NOMO-1 treated with DMSO at 0.1 percent for 48 hours (cell line): ENCODE measurements at regions not wholly inside any gene's neighbourhood (a gene's known extent, or its start where the extent isn't known, plus 50 kb on each side); places are given as distances from the start of the nearest gene placed in this dataset.
A peak's percentile ranks its signal among the peaks of the same experiment; 100 is the strongest.

Source experiments
- DNase-seq: peaks from one replicate; lab custom pipeline; 2025; ENCODE audit not compliant: unreplicated experiment; lab: John Stamatoyannopoulos, UW

DNA sequence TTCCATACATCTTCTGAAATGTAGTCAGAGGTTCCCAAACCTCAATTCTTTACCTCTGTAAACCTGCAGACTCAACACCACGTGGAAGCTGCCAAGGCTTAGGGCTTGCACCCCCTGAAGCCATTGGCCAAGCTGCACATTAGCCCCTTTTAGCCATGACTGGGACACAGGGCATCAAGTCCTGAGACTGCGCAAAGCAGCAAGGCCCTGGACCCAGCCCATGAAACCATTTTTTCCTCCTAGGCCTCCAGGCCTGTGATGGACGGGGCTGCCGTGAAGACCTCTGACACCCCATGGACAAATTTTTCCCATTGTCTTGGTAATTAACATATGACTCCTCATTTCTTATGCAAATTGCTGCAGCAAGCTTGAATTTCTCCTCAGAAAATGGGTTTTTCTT is 727.8 kb downstream of the C6orf118 start:
- no peak for DNase-seq

DNA sequence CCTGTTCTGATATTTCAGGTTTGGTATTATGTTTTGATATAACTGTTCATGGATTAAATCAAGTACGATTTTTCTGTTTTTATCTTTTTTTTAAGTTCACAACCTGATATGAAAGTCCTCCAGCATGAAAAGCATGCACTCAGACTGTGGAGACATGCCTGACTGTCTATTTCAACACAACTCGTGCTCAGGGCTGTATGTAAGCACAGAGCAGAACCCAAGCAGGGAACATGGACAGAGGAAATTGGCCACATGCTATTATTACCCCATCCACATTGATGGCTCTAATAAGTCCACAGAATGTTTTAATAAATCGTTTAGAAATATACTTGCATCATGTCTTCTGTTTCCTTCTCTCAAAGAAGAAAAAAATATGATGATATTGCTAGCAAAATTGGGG is 730.4 kb downstream of the C6orf118 start:
- DNase-seq = no peak

DNA sequence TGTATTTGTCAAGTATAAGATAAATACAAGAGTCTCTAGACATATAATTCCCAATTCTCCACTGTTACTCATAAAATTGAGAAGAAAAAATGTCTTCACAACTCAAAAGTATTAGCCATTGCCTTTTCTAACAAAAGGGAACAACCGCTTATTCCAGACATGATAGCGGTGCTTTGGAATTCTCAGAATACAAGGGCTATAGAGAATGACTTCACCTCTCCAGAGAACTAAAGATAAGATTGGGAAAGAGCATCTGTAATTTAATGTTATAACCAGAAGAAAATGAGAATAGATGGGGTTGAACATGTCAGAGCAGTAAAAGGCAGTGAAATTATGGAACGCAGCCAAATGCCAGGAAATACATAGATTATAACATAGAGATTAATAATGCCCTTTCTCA is 730.8 kb downstream of the C6orf118 start:
- no peak for DNase-seq

DNA sequence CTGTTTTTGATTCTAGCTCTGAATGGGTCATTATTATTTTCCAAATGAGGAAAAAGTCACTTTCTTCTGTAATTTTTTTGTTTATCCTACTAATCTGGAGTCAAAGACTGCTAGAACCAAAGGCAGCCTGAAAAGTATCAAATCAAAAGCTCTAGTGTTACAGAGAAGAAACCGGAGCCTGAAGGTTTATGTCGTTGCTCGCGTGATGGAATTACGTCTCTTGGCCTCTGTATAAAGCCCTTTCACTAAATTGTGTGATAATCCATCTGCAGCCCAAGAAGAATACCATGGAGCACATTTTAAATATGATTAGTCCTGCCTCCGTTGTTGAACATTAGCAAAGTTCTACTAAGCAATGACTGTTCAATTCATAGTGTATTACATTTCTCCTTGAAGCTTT is 738.6 kb downstream of the C6orf118 start:
- no peak for DNase-seq

DNA sequence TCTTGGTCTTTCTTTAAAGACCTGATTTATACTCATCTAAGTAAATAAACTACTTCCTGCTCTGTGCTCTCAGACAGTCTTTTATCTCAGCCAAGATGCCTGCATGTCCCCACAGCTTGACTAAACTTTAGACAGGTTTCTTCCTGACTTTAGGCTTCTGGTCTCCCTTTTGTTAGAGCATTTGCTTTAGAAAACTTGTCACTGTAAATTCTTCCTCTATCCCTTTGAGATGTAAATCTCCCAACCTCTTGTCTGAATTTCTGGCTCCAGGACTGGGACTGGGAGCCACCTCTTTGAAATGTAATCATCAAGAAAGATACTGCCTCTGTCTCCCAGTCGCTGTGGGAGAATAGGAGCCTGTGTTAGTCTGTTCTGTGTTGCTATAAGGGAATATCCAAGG is 739.9 kb downstream of the C6orf118 start:
- DNase-seq = no peak

DNA sequence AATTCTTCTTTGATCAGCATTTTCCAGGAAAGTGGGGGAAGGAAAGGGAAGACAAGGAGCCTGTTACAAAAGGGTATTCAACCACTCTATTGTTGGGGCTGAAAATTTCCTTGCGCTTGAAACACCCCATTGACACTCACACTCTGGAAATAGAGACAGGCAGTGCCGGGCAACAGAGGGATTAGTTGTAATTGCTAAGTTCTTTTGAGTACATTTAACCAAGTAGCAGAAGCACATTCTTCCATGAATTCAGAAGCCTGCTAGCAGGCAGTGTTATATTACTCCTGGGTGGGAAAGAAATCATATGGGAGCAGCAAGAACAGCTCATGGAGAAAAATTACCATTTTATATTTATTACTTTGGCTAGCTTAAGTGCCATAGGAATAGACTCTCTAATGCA is 745.5 kb downstream of the C6orf118 start:
- no peak for DNase-seq

DNA sequence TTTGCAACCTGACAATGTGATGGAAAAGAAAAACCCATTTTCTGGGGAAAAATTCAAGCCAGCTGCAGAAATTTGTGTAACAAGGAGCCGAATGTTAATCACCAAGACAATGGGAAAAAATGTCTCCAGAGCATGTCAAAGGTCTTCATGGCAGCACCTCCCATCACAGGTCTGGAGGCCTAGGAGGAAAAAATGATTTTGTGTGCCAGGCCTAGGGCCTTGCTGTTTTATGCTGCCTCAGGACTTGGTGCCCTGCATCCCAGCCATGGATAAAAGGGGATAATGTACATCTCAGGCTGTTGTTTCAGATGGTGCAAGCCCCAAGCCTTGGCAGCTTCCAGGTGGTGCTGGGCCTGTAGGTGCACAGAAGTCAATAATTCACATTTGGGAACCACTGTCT is 747.7 kb downstream of the C6orf118 start:
- DNase-seq = no peak

DNA sequence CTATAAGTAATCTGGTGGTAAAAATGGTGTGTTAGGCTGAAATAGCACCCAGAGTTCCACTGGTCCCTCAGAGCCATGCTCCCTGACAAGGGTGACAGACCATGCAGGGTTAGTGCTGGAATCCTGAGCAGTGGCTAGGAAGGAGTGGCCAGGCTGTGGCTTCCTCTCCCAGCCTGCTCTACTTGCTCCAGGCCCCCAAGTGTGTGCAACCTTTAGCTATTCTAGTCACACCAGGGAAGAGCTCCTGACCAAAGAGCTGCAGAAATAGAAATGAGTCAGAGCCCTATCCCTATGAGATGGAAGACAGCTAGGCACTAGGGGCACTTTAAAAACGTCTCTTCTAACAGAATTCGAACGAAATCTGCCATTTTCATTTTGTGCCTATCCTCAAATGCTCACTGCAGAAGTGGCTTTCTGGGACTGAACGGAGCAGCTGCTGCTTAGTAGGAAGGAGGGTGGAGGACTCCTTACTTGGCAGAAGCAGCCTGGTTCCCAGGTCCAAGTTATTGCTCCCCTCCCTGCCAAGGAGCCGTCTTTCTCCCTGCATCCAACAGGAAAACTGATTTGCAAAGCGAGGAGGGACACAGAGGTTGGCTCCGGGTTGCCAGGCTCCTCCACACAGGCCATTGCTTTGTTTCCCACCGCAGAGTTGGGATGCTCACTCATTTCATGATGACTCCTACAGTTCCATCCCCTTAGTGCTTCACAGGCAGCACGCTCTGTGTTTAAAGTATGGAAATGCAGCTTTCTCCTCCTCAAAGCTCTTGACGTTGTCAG is 754.5 kb downstream of the C6orf118 start:
- DNase-seq = no peak

DNA sequence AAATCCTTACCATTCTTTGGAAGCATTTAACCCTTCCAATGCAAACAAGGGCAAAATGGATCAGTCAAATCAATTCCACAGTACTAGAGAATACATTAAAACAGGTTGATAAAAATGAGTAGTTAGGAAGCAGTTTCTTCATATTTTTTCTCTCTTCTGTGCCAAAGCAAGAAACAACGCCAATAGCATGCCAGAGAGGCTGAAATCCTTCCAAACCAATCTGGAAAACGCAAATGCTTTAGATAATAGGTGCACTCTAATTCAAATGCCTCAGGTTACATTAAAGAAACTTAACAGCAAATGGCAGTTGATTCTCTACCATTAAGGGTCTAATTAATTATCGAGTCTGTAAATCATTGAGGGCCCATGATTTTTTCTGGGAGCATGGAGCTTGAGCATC is 755.2 kb downstream of the C6orf118 start:
- DNase-seq = no peak

DNA sequence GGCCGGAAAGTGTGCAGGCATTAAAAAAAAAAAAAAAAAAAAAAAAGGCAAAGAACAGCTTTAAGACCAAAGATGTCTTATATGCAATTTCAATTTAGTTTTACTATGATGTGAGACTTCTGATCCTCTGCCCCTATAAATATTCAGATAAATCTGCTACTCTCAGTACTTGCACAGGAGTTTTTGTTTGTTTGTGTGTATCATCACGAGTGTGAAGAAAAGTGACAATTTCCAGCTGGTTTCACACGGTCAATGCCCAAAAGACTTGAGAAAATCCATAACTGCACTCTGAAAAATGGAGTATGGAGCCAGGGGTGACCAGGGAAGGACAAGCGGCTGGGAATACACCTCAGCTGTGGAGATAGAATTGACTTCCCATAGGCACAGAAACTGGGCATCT is 757.7 kb downstream of the C6orf118 start:
- DNase-seq = no peak

DNA sequence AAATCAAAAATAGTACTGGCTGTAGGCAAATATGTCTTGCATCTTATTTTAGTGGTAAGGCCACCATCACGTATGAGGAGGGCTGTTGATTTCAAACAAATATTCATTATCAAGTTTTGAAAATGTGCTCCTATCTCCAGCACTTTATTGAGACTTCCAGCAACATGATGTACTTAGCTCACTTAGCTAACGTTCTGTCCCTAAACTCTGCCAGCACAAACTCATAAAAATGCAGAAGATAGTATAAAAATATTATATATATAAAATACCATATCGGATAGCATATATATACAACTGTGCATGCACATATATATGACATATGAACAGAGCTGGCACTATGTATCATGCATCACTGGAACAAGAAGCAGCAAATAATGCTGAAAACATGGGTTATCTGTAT is 762.3 kb downstream of the C6orf118 start:
- DNase-seq = no peak

DNA sequence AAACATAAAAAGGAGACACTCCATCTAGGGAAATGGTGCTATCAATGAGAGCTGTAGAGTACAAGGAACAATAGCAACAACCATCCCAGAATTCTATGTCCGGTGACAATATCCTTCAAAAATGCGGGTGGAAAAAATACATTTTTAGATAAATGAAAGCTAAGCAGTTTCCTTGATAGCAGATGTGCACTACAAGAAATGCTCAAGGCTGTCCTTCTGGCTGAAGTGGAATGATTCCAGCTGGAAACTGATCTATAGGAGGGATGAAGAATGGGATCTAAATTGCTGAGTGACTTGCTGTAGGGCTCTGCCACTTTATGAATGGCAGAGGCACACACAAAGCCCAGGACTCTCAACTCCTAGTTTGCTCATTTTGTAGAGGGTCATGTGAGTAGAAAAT is 763.1 kb downstream of the C6orf118 start:
- DNase-seq = no peak

DNA sequence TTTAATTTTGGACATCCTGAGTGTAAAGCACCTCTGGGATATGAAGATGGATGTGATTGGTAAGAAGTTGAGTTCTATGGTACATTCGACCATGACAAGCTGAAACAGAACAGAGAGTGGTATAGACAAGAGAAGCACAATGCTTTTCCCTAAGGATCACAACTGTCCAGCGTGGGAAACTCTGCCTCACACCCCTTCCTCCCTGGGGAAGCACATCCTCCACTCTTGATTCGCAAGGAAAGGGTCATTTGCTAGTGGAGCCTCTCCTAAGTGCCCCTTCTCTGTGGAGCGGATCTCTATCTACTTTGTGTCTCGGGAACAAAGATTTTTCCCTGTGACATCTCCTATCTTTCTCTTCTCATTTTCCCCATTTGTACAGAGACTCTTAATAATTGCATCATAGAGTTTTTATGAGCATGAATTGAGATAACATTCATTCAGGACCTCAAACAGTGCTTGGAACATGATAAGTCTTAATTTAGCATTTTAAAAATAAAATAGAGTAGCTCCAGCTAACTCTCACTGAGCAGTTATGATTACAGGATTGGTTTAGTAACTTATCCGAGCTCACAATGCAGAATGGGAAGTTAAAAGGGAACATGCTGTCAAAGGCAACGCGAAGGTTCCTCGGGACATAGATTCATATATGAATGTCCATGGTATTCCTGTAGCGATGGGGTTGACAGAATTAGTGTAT is 775.2 kb downstream of the C6orf118 start:
- DNase-seq = no peak

DNA sequence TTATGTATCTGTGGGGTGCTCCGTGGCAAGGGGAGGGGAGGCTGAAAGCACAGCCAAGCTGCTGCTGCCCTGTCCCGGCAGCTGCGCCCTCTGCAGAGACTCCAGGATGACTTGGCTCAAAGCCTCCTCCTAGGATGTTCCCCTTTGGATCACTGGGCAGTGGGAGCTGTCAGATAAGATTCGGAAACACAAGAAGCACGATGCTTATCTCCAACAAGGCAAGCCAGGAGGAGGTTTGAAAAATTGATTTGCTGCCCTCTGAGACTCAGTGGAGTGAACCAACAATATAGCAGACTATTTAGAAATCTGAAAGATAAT is 776.4 kb downstream of the C6orf118 start:
- DNase-seq = no peak

DNA sequence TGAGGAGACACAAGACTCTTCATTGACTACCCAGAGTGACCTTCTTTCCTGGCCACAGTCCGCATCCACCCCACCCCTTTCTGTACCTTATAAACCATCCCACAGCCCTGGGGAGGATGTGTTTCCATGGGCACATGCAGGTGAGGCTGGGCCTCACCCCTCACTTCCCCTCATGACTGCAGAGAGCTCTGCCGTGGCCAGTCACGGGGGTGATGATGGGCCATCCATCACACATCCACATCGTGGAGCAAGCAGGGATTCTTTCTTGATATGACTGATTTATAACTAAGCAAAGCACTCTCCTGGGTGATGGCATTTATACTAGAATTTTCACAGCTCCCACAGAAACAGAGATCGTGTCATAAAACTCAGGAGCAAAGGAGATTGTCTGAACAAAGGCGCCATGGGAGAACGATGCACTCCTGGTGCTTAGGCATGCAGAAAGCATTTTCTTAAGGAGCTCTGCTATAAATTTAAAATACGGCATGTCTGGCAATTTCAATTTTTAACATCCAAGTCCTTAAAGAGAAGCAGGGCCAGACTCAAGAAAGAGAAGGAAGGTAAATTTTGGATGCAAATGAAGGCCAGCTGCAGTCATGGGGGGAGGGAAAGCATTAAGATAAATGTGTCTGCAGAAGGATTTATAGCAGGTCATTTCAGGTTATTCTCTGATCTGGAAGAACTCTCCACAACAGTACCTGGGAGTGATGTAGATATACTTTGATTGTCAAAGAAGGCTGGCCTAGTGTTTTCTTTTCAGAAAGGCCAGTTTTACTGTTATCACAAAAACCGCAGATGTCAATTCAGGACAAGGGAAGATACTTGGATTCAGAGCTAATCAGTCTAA is 777.0 kb downstream of the C6orf118 start:
- no peak for DNase-seq

DNA sequence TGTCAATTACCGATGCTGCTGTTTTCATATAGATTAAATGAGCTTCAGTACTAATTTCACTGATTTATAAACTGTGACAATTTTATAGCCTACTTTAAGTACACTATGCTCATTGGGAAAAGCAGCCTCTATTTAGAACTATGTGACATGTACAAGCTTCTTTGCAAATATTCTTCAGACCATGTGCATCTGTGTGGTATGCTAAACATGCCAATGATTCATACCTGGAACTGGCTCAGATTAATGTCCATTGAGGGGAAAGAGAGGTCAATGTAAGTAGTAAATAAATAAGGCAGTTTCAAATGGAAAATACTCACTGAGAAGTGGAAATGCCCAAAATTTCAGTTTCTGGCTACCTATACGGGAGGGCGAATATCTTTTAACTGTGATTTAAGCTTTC is 777.7 kb downstream of the C6orf118 start:
- DNase-seq = no peak

DNA sequence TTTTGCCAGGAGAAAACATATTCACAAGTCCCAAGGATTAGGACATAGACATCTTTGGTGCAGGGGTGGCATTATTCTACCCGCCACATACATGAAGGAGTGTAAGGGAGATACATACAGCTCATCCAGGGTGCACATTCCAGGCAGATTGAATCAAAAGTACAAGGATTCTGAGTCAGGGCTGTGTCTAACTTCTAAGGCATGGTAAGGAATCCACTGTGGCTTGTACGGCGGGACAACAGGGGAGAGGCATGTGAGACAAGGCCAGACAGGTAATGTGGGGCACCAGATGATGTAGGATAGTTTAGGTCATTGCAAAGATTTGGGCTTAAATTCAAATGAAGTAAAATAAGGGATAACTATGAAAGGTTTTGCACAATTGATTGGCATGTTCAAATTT is 780.9 kb downstream of the C6orf118 start:
- no peak for DNase-seq

DNA sequence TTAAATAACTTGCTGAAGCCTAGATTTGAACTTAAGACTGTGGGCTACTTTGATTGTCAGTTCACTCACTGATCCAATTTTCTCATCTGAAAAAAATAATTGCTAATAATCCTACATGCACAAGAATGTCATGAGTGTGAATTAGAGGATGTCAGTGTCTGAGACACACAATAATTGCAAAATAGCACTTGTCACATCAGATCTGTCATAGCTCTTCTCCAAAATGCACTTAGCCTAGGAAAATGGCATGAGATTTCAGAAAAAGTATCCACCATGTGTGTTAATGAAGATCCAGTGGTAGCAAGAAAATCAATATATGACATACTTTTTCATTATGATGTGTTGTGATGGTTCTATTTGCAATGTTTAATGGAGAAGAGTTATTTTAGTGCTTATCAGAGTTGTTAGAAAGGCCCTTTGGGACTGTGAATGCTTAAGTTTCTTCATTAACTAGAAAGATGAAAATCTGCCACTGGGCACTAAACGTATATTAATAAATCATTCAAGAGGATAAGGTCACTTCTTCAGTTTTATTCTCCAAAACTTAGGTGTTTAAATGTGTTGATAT is 786.2 kb downstream of the C6orf118 start:
- DNase-seq = no peak

DNA sequence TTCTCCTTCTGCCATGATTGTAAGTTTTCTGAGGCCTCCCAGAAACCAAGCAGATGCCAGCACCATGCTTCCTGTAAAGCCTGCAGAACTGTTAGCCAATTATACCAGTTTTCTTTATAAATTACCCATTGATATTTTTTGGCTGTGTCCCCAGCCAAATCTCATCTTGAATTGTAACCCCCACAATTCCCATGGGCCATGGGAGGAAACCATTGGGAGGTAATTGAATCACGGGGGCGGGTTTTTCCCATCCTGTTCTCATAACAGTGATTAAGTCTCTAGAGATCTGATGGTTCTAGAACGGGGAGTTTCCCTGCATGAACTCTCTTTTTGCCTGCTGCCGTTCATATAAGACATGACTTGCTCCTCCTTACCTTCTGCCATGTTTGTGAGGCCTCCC is 788.5 kb downstream of the C6orf118 start:
- no peak for DNase-seq

DNA sequence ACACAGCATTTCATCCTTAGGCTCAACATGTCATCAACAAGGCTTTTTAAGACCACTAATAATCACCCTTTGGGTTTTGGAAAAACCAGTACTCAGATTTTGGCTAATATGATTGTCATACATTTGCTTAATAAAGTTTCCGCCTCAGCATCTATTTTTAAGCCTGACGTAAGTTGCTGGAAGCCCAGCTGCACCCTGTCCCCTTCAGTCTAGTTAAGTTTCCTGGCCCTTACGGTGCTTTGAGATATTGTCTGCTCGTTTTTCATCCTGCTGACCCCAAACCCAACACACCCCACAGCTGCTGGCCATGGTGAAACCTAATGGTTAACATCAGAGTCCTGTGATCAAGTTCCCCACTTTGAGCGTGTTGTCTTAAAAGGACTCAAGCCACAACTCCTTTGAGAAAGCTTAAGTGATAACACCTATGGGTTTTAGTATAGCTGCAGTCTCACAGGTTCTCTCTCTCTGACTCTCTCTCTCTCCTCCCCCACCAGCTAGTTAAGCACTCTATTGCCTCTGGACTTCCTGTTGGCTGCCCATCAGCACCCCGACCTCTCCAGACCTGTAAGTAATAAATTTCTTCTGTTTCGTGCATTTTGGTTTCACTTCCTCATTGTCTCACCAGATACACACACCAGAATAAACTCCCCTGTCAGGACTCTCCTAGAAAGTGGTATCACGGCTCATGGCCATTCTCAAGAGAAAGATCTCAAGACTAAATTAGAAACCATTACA is 802.0 kb downstream of the C6orf118 start:
- DNase-seq = peak; percentile 26

DNA sequence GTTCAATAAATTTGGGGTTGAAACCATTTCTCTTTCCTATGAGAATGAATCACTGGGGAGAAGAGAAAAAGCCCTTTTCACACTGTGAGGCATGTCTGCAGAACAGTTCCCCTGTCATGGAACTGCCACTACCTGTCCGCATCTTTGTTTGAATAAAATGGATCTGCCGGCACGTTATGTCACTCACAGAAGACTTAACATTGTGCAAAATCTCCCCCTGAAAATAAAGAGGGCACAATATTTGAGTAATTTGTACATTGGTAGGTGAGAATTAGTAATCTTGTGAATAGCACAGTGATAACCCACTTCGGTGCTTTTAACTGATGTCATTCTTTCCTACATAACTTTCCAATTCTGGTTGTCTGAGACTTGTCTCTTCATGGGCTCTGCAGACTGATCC is 804.0 kb downstream of the C6orf118 start:
- DNase-seq = no peak
